ENCODE measurements at regions not wholly inside any gene's neighbourhood (a gene's known extent, or its start where the extent isn't known, plus 50 kb on each side); places are given as distances from the start of the nearest gene placed in this dataset.

DNA sequence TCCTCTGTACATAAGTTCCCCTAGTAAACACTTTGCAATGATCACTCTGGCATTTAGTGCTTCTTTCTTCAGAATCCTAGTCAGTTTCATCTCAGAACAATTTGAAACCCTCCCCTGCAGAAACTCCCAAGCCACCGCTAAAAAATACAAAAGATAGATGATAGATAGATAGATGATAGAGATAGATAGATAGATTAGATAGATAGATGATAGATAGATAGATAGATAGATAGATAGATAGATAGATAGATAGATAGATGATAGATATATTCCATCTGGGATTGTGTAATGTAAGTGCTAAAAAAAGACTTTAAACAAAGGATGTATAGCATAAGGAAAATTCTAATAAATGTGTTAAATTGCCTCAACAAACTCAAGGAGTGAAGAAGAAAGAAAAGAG, 212.6 kb upstream of the POGK start:
- H3K9me2 ChIP-seq (replicated peaks; ENCODE audit: insufficient read depth, low read length) = no peaks in the 10 kb centered on the region
- H3K9ac ChIP-seq (ENCODE audit: low read length) = no peak overlapping the region
- no peak overlapping the region for H2AFZ ChIP-seq (ENCODE audit: low read depth, low read length, severe bottlenecking)
- H3K79me2 ChIP-seq (ENCODE audit: insufficient read depth, low read length) = no peaks in the 10 kb centered on the region
- H3K27ac ChIP-seq (ENCODE audit: low read depth, low read length) = no peak overlapping the region
- H3K4me2 ChIP-seq (ENCODE audit: low read depth, low read length, poor library complexity, severe bottlenecking) = no peak overlapping the region
- no peaks in the 10 kb centered on the region for H3K27me3 ChIP-seq (ENCODE audit: low read length)
- no peaks in the 10 kb centered on the region for H3K9me3 ChIP-seq (ENCODE audit: insufficient read depth, low read length)
- H3F3A ChIP-seq (ENCODE audit: insufficient read depth) = no peaks in the 10 kb centered on the region
- no peaks in the 10 kb centered on the region for H3K36me3 ChIP-seq (ENCODE audit: low read length)
- no peak overlapping the region for H3K4me3 ChIP-seq (ENCODE audit: insufficient read depth, low read length, poor library complexity, severe bottlenecking)
- TF ChIP-seq EZH2phosphoT487 (conservative IDR thresholded peaks at IDR 0.05; ENCODE audit: low read length) = no peak
- TF ChIP-seq, protein P1, sequence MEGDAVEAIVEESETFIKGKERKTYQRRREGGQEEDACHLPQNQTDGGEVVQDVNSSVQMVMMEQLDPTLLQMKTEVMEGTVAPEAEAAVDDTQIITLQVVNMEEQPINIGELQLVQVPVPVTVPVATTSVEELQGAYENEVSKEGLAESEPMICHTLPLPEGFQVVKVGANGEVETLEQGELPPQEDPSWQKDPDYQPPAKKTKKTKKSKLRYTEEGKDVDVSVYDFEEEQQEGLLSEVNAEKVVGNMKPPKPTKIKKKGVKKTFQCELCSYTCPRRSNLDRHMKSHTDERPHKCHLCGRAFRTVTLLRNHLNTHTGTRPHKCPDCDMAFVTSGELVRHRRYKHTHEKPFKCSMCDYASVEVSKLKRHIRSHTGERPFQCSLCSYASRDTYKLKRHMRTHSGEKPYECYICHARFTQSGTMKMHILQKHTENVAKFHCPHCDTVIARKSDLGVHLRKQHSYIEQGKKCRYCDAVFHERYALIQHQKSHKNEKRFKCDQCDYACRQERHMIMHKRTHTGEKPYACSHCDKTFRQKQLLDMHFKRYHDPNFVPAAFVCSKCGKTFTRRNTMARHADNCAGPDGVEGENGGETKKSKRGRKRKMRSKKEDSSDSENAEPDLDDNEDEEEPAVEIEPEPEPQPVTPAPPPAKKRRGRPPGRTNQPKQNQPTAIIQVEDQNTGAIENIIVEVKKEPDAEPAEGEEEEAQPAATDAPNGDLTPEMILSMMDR (IDR thresholded peaks at IDR 0.05; ENCODE audit: insufficient read depth, low read length, poor library complexity, severe bottlenecking) = no peak
- no peaks in the 10 kb centered on the region for H4K20me1 ChIP-seq (ENCODE audit: low read depth, low read length)

DNA sequence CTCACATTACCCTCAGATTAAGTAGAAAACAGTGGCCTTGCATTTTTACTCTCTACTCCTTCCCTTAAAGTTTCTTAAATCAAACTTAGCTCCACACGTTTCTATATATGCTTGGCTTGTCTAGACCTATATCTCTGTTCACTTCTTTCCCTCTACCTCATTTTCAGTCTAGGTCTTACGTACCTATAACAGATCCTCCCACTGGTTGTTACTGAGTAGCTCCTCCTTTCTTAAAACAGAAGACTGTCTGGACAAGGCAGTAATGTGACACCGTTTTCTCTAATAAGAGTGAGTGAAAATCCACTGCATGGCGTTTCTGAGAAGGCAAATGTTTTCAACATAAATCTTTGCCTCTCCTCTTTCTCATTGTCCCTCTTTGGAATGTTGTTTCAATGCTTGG, 211.7 kb upstream of the POGK start:
- Histone ChIP-seq H3K9ac (ENCODE audit: low read length) (no peak overlapping the region), H2AFZ (ENCODE audit: low read depth, low read length, severe bottlenecking) (no peak overlapping the region), H3K4me2 (ENCODE audit: low read depth, low read length, poor library complexity, severe bottlenecking) (no peak overlapping the region), H3K27me3 (ENCODE audit: low read length) (no peaks in the 10 kb centered on the region), H3K79me2 (ENCODE audit: insufficient read depth, low read length) (no peaks in the 10 kb centered on the region), H3K36me3 (ENCODE audit: low read length) (no peaks in the 10 kb centered on the region), H3K4me3 (ENCODE audit: insufficient read depth, low read length, poor library complexity, severe bottlenecking) (no peak overlapping the region), H3F3A (ENCODE audit: insufficient read depth) (no peaks in the 10 kb centered on the region), H3K9me2 (replicated peaks; ENCODE audit: insufficient read depth, low read length) (no peaks in the 10 kb centered on the region), H3K9me3 (ENCODE audit: insufficient read depth, low read length) (no peaks in the 10 kb centered on the region), H4K20me1 (ENCODE audit: low read depth, low read length) (no peaks in the 10 kb centered on the region), H3K27ac (ENCODE audit: low read depth, low read length) (no peak overlapping the region)
- no peak for TF ChIP-seq EZH2phosphoT487 (conservative IDR thresholded peaks at IDR 0.05; ENCODE audit: low read length)
- TF ChIP-seq, protein P1 (IDR thresholded peaks at IDR 0.05; ENCODE audit: insufficient read depth, low read length, poor library complexity, severe bottlenecking) = no peak

DNA sequence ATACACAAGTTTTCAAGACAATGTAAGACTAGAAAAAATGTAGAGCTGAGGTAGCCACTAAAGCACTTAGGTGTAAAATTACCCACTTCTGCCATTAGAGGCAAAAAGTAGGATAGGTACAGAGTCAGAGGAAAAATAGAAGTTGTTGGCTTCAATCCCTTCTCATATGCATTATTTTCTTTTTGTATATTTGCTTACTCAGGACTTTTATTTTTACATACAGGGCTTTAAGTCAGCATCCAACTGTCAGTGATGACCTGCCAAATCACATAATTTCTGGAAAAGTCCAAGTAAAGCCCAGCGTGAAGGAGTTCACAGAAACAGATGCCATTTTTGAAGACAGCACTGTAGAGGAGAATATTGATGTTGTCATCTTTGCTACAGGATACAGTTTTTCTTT, 211.0 kb upstream of the POGK start:
- Histone ChIP-seq H2AFZ (ENCODE audit: low read depth, low read length, severe bottlenecking) (no peak overlapping the region), H3K9me2 (replicated peaks; ENCODE audit: insufficient read depth, low read length) (no peaks in the 10 kb centered on the region), H3K4me2 (ENCODE audit: low read depth, low read length, poor library complexity, severe bottlenecking) (no peak overlapping the region), H3K4me3 (ENCODE audit: insufficient read depth, low read length, poor library complexity, severe bottlenecking) (no peak overlapping the region), H4K20me1 (ENCODE audit: low read depth, low read length) (no peaks in the 10 kb centered on the region), H3K36me3 (ENCODE audit: low read length) (no peaks in the 10 kb centered on the region), H3F3A (ENCODE audit: insufficient read depth) (no peaks in the 10 kb centered on the region), H3K27me3 (ENCODE audit: low read length) (no peaks in the 10 kb centered on the region), H3K79me2 (ENCODE audit: insufficient read depth, low read length) (no peaks in the 10 kb centered on the region), H3K27ac (ENCODE audit: low read depth, low read length) (no peak overlapping the region), H3K9me3 (ENCODE audit: insufficient read depth, low read length) (no peaks in the 10 kb centered on the region), H3K9ac (ENCODE audit: low read length) (no peak overlapping the region)
- no peak for TF ChIP-seq EZH2phosphoT487 (conservative IDR thresholded peaks at IDR 0.05; ENCODE audit: low read length)
- TF ChIP-seq, protein P1 (IDR thresholded peaks at IDR 0.05; ENCODE audit: insufficient read depth, low read length, poor library complexity, severe bottlenecking) = no peak

DNA sequence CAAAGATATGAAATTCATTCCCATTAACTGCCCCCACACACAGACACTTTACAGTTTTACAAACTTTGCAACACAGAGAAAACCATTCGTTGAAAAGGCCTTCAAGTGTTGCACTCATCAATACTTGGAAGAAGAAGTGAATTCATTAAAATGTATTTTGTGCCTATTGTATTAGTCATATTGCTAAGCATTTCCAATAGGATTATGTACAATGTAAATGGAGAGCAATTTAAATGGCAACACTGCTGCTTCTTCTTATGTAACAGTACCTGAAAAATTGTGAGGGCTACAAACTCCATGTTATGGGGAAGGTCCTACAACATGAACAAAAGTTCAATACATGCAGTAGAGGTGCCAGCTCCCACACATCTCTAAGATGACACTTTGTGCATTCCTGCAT, 209.3 kb upstream of the POGK start:
- H3K27me3 ChIP-seq (ENCODE audit: low read length) = no peaks in the 10 kb centered on the region
- no peak overlapping the region for H3K4me2 ChIP-seq (ENCODE audit: low read depth, low read length, poor library complexity, severe bottlenecking)
- H3F3A ChIP-seq (ENCODE audit: insufficient read depth) = no peaks in the 10 kb centered on the region
- H3K9me3 ChIP-seq (ENCODE audit: insufficient read depth, low read length) = no peaks in the 10 kb centered on the region
- no peak for TF ChIP-seq EZH2phosphoT487 (conservative IDR thresholded peaks at IDR 0.05; ENCODE audit: low read length)
- TF ChIP-seq, protein P1 (IDR thresholded peaks at IDR 0.05; ENCODE audit: insufficient read depth, low read length, poor library complexity, severe bottlenecking) = no peak
- H3K4me3 ChIP-seq (ENCODE audit: insufficient read depth, low read length, poor library complexity, severe bottlenecking) = no peak overlapping the region
- H3K9ac ChIP-seq (ENCODE audit: low read length) = no peak overlapping the region
- no peaks in the 10 kb centered on the region for H3K36me3 ChIP-seq (ENCODE audit: low read length)
- no peaks in the 10 kb centered on the region for H4K20me1 ChIP-seq (ENCODE audit: low read depth, low read length)
- no peaks in the 10 kb centered on the region for H3K9me2 ChIP-seq (replicated peaks; ENCODE audit: insufficient read depth, low read length)
- H3K27ac ChIP-seq (ENCODE audit: low read depth, low read length) = no peak overlapping the region
- no peak overlapping the region for H2AFZ ChIP-seq (ENCODE audit: low read depth, low read length, severe bottlenecking)
- H3K79me2 ChIP-seq (ENCODE audit: insufficient read depth, low read length) = no peaks in the 10 kb centered on the region
